Fibroblast of skin of abdomen (primary cell): ENCODE measurements at regions not wholly inside any gene's neighbourhood (a gene's known extent, or its start where the extent isn't known, plus 50 kb on each side); places are given as distances from the start of the nearest gene placed in this dataset.
"Not testable (repeated sequence)": the region's sequence is repeated elsewhere in the genome, so short reads cannot be mapped to it uniquely, and the experiment has no call there.

Source experiments
- DNase-seq: peaks from one replicate; pipeline ENCODE4 v3.0.0-alpha.2; 2013

DNA sequence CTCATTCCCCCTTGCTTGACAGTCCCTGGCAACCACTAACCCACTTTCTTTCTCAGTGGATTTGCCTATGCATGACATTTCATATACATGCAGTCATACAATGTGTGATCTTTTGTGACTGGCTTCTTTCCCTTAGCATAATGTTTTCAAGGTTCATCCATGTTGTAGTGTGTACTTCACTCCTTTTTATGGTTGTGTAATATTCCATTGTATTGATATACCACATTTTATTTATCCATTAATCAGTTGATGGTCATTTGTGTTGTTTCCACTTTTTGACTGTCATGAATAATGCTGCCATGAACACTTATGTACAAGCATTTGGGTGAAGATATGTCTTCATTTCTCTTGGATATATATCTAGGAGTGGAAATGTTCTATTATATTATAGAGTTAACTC is 127.7 kb upstream of the GRIK3 start:
- no peak for DNase-seq

DNA sequence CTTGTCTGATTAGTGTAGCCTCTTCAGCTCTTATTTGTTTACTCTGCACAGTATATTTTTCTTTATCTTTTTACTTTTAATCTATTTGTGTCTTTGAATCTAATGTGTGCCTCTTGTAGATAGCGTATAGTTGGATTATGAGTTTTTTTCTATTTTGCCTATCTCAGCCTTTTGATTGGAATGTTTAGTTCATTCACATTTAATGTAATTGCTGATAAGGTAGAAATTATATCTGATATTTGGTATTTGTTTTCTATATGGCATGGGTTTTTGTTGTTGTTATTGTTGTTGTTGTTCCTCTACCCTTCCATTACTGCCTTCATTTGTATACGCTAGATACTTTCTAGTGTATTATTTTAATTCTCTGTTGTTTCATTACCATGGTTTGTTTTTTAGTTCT is 131.7 kb upstream of the GRIK3 start:
- no peak for DNase-seq

DNA sequence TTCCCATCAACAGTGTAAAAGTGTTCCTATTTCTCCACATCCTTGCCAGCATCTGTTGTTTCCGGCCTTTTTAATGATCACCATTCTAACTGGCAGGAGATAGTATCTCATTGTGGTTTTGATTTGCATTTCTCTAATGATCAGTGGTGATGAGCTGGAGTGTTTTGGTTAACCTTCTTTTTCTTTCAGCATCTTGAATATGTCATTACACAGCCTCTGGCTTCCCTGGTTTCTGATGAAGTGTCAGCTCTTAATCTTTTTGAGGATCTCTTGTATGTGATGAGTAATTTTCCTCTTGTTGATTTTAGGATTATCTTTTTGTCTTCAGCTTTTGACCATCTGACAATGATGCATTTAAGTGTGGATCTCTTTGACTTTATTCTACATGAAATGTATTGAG is 133.2 kb upstream of the GRIK3 start:
- no peak for DNase-seq

DNA sequence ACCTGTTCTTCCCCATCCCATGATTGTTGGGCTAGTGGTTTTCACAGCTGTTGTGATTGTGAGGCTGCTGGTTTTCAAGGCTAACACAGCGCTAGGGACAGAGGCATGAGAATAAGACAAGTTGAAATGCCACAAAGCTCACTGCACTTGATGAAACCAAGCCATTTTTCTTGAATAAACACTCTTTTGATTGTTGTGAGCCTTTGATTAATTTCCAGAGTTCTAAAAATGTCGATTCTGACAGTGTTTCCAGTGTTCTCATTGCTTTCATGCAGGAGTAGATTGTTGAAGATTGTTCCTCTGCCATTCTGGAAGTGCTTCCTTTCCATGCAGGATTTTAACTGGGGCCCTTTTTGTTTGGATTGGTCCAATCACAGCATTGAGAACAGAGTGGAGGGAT is 134.9 kb upstream of the GRIK3 start:
- no peak for DNase-seq

DNA sequence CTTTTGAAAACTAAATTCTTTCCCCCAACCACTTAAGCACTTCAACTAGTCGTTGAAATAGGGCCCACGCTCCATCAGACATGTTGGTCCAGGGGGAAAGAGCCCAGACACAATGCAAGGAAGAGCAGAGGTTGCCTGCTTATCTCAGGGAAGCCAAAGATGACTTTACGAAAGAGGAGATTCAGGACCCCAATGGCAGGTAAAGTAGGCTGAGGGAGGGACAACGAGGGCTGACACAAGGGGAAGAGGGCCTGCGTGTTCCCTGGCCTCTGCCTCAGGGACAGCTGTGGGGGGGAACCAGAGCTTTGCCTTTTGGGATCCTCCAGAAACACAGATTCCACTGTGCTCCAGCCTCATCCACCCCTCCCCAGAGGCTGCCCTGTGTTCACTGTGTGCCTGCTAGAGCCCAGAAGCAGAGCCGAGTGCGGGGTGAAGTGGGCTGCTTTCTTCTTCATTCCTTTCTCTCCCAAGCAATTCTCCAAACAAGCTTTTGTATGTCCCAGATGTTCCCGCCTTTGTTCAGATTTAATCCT is 135.5 kb upstream of the GRIK3 start:
- DNase-seq, result no peak

DNA sequence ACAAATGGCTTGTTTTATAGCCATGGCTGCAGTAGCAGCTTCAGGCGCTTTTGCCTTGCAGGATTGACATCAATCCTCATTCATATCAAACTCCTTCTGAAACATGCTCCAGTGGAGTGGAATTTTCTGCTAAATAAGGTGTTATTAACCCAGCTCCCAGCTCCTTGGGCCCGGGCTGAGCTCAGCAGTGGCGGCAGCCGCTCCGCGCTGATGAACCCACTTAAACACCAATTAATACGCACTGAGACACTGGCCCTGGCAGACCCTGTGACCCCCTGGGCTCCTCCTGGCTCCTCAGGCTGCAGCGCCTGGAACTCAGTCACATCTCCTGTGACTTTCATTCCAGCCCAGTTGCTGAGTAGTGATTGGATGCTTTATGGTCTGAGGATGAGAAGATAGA is 137.4 kb upstream of the GRIK3 start:
- no peak for DNase-seq

DNA sequence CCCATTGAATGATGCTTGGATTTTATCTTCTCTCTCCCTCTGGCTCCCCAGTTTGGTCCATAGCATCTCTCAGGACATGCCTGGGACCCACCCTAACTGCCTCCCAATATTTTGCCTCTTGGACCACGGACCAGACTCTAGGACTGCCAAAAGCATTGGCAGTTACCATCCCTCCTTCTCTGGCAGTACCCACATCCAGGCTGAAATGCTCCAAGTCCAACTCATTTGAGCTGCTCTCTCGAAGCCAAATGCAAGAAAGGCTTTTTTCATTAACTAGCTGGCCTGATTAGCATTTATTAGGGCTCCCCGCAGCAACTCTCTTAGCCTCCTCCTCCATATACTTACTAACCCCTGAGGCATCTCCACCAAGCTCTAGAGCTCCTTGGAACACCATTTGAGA is 140.0 kb upstream of the GRIK3 start:
- no peak for DNase-seq

DNA sequence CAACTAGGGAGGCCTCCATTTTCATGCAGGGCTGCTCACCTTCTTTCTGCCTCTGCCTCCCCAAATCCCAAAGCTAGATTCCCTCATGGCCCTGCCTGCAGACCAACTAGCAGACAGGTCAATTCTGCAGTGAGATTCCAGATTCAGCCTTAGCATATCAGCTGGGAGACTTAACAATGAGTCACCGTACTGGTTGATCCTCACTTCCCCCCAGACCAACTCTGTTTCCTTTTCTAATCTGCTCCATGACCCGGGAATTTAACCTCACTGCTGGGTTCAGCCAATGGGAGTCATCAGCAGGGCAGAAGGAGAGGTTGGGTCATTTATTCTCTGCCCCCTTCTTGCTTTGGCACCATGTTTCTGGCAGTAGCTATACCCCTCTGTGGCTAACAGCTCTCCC is 140.6 kb upstream of the GRIK3 start:
- DNase-seq, result no peak

DNA sequence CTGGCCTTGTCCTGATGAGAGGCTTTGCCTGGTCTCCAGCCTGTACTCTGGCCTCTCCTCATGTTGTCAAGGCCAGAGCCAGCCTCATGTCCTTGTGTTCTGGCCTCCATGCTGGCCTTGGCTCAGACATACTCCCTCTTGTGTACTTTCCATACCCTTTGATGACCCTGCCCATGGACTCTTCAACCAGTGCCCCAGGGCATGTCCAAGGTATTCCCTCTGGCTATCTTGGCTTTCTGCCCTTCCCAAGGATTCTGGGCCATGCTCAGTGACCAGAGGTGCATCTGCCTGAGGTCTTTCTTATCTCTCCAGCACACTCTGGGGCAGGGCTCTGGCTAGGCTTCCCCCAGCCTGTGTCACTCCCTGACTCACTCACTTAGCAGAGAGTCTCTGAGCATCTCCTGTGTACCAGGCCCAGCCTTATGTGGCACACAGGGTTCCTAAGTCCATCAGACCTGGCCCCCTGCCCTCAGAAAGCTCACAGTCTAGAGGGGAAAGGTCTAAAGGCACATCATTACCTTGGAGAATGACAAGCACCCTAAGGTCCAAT is 141.4 kb upstream of the GRIK3 start:
- DNase-seq, result no peak

DNA sequence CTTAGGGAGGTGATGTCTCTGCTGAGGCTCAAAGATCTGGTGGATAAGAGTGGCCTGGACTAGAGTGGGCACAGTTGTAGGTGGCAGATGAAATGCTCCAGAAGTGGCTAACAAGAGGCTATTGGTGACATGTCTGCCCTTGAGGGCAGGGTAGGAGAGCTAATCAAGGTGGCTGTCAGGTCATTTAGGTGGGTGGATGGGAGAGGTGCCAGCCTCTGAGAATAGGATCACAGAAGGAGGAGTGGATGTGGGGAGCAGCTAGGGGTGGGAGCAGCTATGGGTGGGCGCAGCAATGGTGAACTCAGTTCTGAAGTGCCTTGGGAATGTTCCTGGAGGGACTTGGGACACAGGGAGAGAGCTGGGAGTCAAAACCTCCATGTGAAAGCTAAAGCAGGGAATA is 142.0 kb upstream of the GRIK3 start:
- DNase-seq, result no peak

DNA sequence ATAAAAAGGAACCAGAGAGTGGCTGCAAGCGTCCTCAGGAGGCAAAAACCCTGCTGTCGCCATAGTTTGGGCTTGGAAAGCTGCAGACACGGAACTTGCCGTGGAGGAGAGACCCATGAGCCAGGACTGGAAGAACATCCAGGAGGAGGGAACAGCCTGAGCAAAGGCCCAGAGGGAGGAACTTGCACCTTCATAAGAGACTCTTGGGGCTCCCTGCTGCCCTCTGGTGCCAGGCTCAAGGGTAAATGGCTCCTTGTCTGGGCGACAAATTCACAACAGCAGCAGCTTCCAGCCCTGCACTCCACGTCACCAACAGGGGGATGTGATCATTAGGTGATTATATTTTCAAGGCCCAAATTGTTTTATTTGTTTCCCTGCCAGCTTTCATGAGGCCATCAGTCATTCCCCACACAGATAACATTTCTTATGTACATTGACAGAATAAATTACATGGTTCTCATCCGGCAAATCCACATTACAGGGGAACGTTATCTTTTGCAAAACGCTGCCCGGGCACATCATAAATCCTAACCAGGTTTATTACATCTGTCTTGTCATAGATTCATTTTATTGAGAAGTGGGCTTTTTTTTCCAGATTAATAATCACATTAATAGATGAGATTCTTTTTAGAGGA is 143.0 kb upstream of the GRIK3 start:
- DNase-seq, result peak; percentile 4

DNA sequence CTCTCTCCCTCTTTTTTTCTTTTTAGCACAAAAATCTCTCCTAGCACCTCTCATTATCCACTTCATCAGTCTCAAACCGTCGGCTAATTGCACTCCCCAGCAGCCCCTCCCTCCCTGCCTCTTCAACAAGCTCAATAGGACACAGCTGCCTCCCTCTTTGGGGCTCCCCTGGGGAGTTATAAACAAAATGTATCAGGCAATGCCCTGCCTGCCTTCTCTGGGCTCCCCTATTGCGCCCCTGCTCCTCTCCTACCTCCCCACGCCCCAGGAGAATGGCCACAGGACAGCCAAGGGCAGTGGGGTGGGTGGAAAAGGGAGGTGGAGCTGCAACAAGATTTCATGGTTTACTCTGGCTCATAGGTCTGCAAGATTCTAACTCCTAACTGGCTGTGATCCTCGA is 147.1 kb upstream of the GRIK3 start:
- DNase-seq, result no peak

DNA sequence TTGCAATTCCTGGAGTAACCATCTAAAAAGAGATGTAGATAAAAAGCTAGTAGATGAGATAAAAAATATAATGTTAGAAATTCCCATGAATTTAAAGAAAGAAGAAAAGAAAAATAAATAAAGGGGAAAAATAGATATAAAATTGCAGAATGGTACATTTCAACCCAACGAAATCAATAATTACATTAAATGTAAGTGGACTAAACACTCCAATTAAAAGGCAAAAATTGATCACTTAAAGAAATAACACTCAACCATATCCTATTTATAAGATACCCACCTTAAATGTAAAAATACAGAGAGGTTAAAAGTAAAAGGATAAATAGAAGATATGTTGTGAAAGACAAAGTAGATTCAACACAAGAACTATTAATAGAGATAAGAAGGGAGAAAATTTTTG is 150.5 kb upstream of the GRIK3 start:
- DNase-seq, result no peak

DNA sequence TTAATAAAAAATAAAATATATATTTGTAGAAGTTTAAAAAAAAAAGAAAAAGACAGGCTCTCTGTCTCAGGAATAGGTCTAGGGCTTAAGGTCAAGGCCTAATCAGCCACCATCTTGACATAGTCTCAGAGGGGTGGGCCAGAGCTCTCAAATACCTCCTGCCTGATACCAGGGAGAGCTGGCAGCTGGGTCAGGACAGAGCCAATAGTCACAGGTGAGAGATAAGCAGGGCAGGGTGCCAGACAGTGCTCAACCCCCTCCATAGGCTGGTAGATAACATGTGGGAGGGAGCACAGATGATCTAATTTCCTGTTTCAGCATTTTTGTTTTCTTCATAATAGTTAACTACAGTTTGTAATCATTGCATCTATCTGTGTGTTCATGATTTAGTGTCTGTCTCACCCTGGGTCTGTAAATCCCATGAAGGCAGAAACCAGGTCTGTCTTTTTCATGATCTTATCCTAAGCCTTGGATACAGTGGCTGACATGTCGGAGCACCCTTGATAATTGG is 152.0 kb upstream of the GRIK3 start:
- no peak for DNase-seq

DNA sequence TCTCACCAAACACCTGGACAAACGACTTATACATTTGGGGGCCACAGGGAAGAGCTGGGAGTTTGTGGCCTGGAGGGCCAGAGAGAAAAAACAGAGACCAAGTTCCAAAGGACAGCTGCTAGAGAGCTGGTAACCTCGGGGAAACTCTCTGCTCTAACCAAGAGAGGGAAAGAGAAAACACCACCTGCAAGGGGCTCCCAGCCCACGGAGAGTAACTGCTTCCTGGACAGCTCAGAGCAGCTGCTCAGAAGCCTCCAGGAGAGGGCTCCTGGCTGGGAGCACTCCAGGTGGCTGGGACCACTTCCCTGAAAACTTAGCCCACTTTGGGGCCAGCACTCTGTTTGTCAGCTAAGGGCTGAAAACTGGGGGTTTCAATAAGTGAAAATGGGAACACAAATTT is 154.8 kb upstream of the GRIK3 start:
- no peak for DNase-seq

DNA sequence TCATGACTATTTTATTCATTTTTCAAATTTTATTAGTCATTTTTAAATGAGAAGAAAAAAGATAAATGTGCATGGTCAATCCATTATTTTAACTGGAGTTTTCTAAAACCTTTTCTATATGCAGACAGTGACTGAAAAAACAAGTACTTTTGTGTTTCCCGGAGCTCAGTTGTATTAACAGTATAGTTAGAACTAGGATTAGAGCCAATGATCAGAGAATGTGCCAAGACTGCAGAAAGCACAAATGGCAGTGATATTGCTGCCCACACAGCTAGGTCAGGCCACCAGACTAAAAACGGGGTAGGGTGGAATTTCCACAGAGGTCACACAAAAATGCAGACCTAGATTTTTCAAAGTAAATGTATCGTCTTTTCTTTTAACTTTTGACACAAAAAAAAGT is 163.1 kb upstream of the GRIK3 start:
- DNase-seq, result no peak

DNA sequence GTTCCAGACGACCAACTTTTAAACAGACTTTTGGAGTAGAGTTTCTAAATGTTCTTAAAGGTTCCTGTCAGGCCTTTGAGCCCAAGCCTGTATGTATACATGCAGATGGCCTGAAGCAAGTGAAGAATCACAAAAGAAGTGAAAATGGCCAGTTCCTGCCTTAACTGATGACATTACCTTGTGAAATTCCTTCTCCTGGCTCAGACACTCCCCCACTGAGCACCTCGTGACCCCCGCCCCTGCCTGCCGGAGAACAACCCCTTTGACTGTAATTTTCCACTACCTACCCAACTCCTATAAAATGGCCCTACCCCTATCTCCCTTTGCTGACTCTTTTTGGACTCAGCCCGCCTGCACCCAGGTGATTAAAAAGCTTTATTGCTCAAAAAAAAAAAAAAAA is 180.0 kb upstream of the GRIK3 start:
- DNase-seq, result not testable (repeated sequence)

DNA sequence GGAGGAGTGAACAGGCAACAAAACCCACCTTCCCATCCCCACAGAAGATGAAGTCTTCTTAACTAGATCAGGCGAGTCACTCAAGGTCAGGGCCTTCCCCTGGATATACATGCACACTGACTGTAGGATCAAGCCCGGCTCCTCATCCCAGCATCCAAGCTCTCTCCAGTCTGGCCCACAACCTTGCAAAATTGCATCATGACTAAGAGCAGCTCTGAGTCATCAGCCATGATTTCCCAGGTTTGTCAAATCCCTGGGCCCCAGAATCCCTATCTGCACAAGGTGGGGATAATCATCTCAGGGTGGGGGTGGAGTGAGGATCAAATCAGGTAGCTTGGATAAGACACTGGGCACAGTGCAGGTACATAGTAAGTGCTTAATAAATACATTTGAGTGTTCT is 199.3 kb upstream of the GRIK3 start:
- DNase-seq, result no peak

DNA sequence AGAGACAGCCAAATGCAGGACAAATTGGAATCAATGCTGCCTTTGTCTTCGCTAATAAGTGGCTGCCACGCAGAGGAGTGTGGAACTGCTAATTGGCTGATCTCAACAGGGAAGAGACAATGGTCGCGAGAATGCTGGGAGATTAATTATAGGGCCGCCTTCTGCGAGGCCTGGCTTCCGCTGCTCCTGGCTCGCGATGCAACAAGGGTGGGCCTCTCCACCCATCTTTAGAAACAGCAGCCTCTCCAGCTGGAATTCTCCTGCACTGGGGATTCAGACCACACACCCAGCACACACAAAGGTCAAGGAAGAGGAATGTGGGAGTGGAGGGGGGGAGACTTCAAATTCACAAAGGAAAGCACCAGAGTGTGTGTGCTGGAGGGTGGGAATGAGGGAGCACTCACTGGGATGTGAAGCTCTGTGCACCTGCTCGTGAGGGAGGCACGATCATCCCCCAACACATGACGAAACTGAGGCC is 200.7 kb upstream of the GRIK3 start:
- DNase-seq, result no peak

DNA sequence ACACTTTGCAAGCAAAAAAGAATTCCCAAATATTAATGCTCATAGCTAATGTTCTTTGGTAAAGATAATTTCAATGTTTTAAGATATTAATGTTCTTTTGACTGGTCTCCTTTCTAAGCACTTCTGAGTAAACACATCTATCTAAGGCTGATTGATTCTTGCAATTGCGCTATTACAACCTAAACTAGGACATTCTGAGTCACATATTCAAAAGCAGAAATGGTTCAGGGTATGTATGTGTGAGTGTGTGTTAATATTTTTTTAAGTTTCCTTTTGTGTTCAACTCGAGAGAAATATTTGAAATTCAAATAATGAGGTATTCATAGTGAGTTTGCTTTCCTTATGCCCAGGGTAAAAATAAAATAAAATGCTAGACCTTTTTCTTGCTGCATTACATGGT is 203.6 kb upstream of the GRIK3 start:
- no peak for DNase-seq

DNA sequence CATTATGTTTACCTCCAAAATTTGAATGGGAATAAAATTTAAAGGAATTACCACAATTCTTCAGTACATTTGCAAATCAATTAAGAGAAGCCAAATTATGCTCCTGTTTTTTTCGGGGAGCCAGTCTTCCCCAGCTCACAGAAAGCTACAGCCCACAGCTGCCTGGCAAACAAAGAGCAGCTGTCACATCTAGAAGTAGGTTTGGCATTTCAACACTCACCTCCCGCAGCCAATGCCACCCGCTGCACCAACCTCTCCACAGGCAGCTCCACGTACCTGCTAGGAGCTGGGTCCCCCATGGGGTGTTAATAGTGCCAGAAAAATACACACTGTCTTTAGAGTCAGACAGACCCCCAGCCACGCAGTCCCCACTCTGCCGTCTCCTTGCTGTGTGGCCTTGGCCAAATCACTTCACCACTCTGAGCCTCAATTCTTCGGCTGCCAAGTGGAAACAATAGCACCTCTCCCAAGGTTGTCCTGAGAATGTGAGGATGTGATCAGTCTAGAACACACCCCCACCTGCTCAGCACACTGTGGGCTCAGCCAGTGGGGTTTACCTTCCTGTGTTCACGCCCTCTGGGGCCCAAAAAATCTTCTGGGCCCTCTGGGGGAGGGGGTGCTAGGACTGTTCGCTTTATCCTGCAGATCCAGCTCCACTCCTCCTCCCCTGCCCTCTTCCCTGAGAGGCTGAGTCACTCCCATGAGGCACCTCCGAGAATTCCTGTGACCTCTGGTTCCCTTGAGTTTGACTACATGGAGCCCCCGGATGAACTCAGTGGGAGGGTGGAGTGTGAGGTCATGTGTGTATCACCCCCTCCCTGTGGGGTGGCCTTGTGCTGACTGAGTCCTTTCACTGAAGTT is 204.3 kb upstream of the GRIK3 start:
- no peak for DNase-seq

DNA sequence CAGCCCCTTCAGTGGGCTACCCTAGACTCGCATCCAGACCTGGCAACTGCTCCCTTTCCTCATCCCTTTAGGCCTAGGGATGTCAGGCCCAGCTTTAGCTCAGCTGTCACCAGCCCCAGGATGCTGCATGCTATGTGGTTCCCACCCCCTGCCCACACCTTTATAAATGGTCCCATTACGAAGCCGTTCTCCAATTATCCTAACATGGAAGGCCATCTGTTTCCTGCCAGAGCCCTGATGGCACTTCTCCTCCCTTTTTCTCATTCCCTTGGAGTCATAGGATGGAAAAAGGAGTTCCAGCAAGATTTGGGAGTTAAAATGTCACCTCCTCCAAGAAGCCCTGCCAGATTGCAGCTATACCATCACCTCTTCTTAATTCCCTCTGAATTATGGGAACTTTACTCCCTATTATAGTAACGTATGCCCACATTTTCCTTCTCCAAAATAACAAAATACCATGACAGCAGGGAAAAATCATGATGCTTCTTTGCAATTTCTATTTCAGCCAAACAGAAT is 205.0 kb upstream of the GRIK3 start:
- DNase-seq, result no peak

DNA sequence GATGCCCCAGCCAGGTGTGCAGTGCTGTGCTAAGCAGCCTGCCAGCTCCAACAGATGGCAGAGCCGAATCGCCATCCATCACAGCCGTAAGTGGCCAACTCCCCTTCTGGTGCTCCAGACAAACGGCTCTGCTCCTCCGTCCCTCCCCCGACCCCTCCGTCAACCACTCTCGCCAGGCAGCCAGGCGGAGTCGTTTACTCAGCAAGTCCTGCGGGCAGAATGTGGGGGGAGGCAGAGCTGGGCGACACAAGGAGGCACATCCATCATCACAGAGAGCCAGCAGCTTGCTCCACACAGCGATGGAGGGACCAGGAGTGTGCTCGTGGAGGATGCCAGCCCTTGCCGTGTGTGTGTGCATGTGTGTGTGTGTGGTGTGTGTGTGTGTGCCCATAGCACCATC is 206.6 kb upstream of the GRIK3 start:
- no peak for DNase-seq
